NT2/D1 (cell line): ENCODE measurements at regions not wholly inside any gene's neighbourhood (a gene's known extent, or its start where the extent isn't known, plus 50 kb on each side); places are given as distances from the start of the nearest gene placed in this dataset.

Experiments
- SUZ12 ChIP-seq: IDR thresholded peaks from 2 replicates; pipeline ENCODE4 v1.6.1; 2011; ENCODE audit not compliant: insufficient read length, insufficient read depth; ENCODE audit errors: extremely low read depth
- YY1 ChIP-seq: IDR thresholded peaks from 2 replicates; pipeline ENCODE4 v1.6.1; 2011; ENCODE audit not compliant: insufficient read length, insufficient read depth
- ZNF274 ChIP-seq: IDR thresholded peaks from 2 replicates; pipeline ENCODE4 v1.6.1; 2011; ENCODE audit warnings: mild to moderate bottlenecking, low read depth, low read length

DNA sequence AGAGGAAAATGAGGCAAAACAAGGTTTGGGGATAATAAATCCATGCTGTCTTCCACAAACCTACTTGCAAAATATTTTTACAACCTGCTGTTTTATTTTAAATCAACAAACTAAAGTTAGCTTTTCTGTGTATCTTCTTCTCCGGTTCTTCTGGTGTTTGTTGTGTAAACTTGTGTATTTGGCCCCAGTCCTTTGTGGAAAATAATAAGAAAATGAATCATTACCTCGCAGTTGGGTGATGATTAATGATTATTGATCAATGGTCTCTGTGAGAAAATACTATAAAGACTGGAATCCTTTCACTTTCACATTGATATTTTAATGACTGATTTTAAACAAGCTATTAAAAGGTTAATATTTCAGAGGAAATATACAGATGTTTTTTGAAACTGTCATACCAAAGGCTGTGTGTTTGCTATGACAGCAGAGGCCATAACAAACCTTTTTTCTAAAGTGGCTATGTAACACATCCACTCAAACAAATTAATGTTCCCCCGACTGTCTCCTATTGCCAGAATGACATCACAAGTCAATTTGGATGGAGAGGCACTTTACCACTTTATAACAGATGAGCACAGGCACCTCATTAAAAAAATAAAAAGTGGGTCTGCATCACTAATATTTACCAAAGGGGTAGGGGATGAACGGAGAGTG is 152.5 kb downstream of the MEX3B start:
- TF ChIP-seq SUZ12 = no peak
- TF ChIP-seq YY1 = no peak
- no peak for TF ChIP-seq ZNF274
